PC-3 (cell line): ENCODE measurements at regions not wholly inside any gene's neighbourhood (a gene's known extent, or its start where the extent isn't known, plus 50 kb on each side); places are given as distances from the start of the nearest gene placed in this dataset.

Experiments used
- EZH2 ChIP-seq: fragments of 300-600 bp; sonication (generic); IDR thresholded peaks from one replicate; pipeline ENCODE4 v1.6.1; 2017; ENCODE audit warnings: antibody characterized with exemption, mild to moderate bottlenecking, low read length; ENCODE audit not compliant: unreplicated experiment
- TF ChIP-seq, protein P1 (sequence below): fragments of 300-600 bp; sonication (generic); conservative IDR thresholded peaks from 2 replicates; pipeline ENCODE4 v1.5.1; 2017; ENCODE audit warnings: antibody characterized with exemption, low read depth, mild to moderate bottlenecking, low read length

DNA sequence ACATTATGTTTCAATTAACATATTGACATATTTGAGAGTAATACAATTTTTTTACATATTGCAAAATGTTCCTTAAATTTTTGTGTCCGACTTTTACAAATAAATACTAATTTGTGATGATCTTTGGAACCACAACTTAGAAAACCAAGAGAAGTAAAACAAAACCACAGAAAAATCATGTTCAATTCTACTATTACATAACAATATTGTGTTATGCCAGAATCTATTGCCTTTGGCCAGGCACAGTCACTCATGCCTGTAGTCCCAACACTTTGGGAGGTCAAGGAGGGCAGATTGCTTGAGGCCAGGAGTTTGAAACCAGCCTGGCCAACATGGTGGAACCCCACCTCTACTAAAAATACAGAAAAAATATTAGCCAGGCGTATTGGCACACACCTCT lies 92.8 kb upstream of the APCDD1 start:
- TF ChIP-seq, protein P1, sequence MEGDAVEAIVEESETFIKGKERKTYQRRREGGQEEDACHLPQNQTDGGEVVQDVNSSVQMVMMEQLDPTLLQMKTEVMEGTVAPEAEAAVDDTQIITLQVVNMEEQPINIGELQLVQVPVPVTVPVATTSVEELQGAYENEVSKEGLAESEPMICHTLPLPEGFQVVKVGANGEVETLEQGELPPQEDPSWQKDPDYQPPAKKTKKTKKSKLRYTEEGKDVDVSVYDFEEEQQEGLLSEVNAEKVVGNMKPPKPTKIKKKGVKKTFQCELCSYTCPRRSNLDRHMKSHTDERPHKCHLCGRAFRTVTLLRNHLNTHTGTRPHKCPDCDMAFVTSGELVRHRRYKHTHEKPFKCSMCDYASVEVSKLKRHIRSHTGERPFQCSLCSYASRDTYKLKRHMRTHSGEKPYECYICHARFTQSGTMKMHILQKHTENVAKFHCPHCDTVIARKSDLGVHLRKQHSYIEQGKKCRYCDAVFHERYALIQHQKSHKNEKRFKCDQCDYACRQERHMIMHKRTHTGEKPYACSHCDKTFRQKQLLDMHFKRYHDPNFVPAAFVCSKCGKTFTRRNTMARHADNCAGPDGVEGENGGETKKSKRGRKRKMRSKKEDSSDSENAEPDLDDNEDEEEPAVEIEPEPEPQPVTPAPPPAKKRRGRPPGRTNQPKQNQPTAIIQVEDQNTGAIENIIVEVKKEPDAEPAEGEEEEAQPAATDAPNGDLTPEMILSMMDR: no peak
- TF ChIP-seq EZH2: no peak
